Panc1 (cell line): ENCODE measurements at regions not wholly inside any gene's neighbourhood (a gene's known extent, or its start where the extent isn't known, plus 50 kb on each side); places are given as distances from the start of the nearest gene placed in this dataset.

Experiments used
- ATAC-seq: fragments of 200-7000 bp; cut with Tn5 transposase; 2 replicates; pipeline ENCODE4 v1.9.1; 2020; ENCODE audit warnings: mild to moderate bottlenecking, moderate library complexity
- BruUV-seq: library from RNA; stranded (reverse); fragments of 400-500 nt; replicated peaks from 2 replicates; lab custom pipeline; 2021; lab: Mats Ljungman, UMichigan
- CTCF ChIA-PET: fragments of 300-600 bp; sonication (Branson Sonifier 250); formaldehyde crosslinking; loops from one replicate; lab custom pipeline; 2022; ENCODE audit warnings: antibody characterized with exemption; lab: Charles Lee
- POLR2A ChIA-PET: fragments of 300-600 bp; sonication (Branson Sonifier 250); formaldehyde crosslinking; loops from one replicate; lab custom pipeline; 2022; ENCODE audit warnings: antibody characterized with exemption; lab: Charles Lee
- DNase-seq: peaks from one replicate; pipeline ENCODE4 v3.0.0-alpha.2; 2010; ENCODE audit warnings: low read depth, low spot score
- H3K27ac ChIP-seq: 2 replicates; pipeline ENCODE4 v1.5.1; 2011; ENCODE audit warnings: mild to moderate bottlenecking, low read length, inconsistent platforms
- H3K27me3 ChIP-seq: fragments of 200-500 bp; sonication (Bioruptor generic); 2 replicates; pipeline ENCODE4 v1.6.0; 2014; ENCODE audit warnings: low read length, inconsistent platforms; ENCODE audit not compliant: control insufficient read depth, insufficient read depth
- H3K36me3 ChIP-seq: fragments of 200-500 bp; sonication (Bioruptor generic); 2 replicates; pipeline ENCODE4 v1.5.1; 2014; ENCODE audit warnings: inconsistent platforms, mild to moderate bottlenecking, low read length, moderate library complexity; ENCODE audit not compliant: control insufficient read depth, insufficient read depth
- H3K4me1 ChIP-seq: 2 replicates; pipeline ENCODE4 v1.5.1; 2011; ENCODE audit warnings: inconsistent platforms, mild to moderate bottlenecking, low read length, moderate library complexity; ENCODE audit not compliant: control insufficient read depth, insufficient read depth
- H3K4me3 ChIP-seq, 2 experiments: 2 replicates each; pipeline ENCODE4 v1.5.1; 2011 to 2012; ENCODE audit warnings: low read depth in 2 of 2, low read length in 2 of 2, mild to moderate bottlenecking in 2 of 2, inconsistent platforms in 1 of 2, moderate library complexity in 1 of 2
- H3K9me3 ChIP-seq: fragments of 200-500 bp; sonication (Bioruptor generic); 2 replicates; pipeline ENCODE4 v1.5.1; 2014; ENCODE audit warnings: low read depth, mild to moderate bottlenecking, inconsistent platforms, low read length, moderate library complexity; ENCODE audit not compliant: control insufficient read depth, insufficient read depth
- CTCF ChIP-seq: fragments of 450-650 bp; IDR thresholded peaks from 2 replicates; pipeline ENCODE4 v1.5.1; 2017; ENCODE audit warnings: mild to moderate bottlenecking
- POLR2AphosphoS5 ChIP-seq: IDR thresholded peaks from 2 replicates; pipeline ENCODE4 v1.6.1; 2012; ENCODE audit warnings: mild to moderate bottlenecking, low read depth, low read length, moderate library complexity
- REST ChIP-seq, 2 experiments: IDR thresholded peaks; 2 replicates each; pipeline ENCODE4 v1.6.1; 2011 to 2012; ENCODE audit warnings: low read depth in 2 of 2, control low read depth in 1 of 2, low read length in 1 of 2, mild to moderate bottlenecking in 1 of 2, moderate library complexity in 1 of 2; ENCODE audit not compliant: insufficient read depth in 1 of 2
- SIN3A ChIP-seq: IDR thresholded peaks from 2 replicates; pipeline ENCODE4 v1.6.1; 2012; ENCODE audit warnings: low read depth, mild to moderate bottlenecking, low read length, moderate library complexity, borderline replicate concordance; ENCODE audit not compliant: insufficient read depth
- TCF7L2 ChIP-seq: IDR thresholded peaks from 2 replicates; pipeline ENCODE4 v1.6.1; 2011; ENCODE audit warnings: mild to moderate bottlenecking, low read depth, low read length, inconsistent platforms
- in situ Hi-C: cut with HindIII; loops from 2 replicates; pipeline ENCODE4 v1.10.0; 2016; ENCODE audit warnings: low sequenced_read_pairs, low pct_unique_long_range_greater_than_20kb
- intact Hi-C: fragments of 100-400 bp; cut with micrococcal nuclease; formaldehyde crosslinking; loops from one replicate; pipeline ENCODE4 v1.10.0; 2022; ENCODE audit not compliant: unreplicated experiment

GRCh38 chrX:114101081-114101480, 482.8 kb upstream of the HTR2C start:
- Histone ChIP-seq H3K36me3 (no peaks in the 10 kb centered on the region), H3K4me3 (no peak overlapping the region), H3K27me3 (no peaks in the 10 kb centered on the region), H3K9me3 (no peaks in the 10 kb centered on the region), H3K4me1 (no peaks in the 10 kb centered on the region), H3K27ac (no peak overlapping the region)
- CTCF ChIA-PET, result no interaction called here
- intact Hi-C loops (no loop called here), in situ Hi-C loops (no loop called here)
- TF ChIP-seq SIN3A, result no peak
- TF ChIP-seq TCF7L2, result no peak
- TF ChIP-seq CTCF, result no peak
- TF ChIP-seq POLR2AphosphoS5, result no peak
- no peak for TF ChIP-seq REST (IDR thresholded peaks at IDR 0.05; ENCODE audit: insufficient read depth in 1 of 2, low read depth in 2 of 2, low read length in 1 of 2)
- no peak for DNase-seq
- ATAC-seq, result no peak
- POLR2A ChIA-PET, result interaction anchor here (0.6 kb wide), 1 partner anchor 432 kb away, joined by 4 read pairs; no protein-coding TSS in a partner anchor
- BruUV-seq, result no TSS peak

- POLR2A ChIA-PET, result no interaction called here
- no peaks in the 10 kb centered on the region for H3K4me1 ChIP-seq
- no peaks in the 10 kb centered on the region for H3K36me3 ChIP-seq
- no peak overlapping the region for H3K27ac ChIP-seq
- DNase-seq (no peak), ATAC-seq (no peak)
- BruUV-seq, result no TSS peak
- no peaks in the 10 kb centered on the region for H3K27me3 ChIP-seq
- intact Hi-C loops (no loop called here), in situ Hi-C loops (no loop called here)
- H3K4me3 ChIP-seq, result no peak overlapping the region
- TF ChIP-seq REST (IDR thresholded peaks at IDR 0.05; ENCODE audit: insufficient read depth in 1 of 2, low read depth in 2 of 2, low read length in 1 of 2), result no peak
- no peak for TF ChIP-seq TCF7L2
- TF ChIP-seq POLR2AphosphoS5, result no peak
- CTCF ChIA-PET, result no interaction called here
- H3K9me3 ChIP-seq, result no peaks in the 10 kb centered on the region
Observed at GRCh38 chrX:114097866-114098265, 486.0 kb upstream of the HTR2C start.
